PC-3 (cell line): ENCODE measurements at regions not wholly inside any gene's neighbourhood (a gene's known extent, or its start where the extent isn't known, plus 50 kb on each side); places are given as distances from the start of the nearest gene placed in this dataset.

Experiments
- CTCF ChIP-seq: fragments of 300-600 bp; sonication (generic); conservative IDR thresholded peaks from 2 replicates; pipeline ENCODE4 v1.5.1; 2017; ENCODE audit warnings: antibody characterized with exemption, low read depth, mild to moderate bottlenecking, low read length
- EZH2 ChIP-seq: fragments of 300-600 bp; sonication (generic); IDR thresholded peaks from one replicate; pipeline ENCODE4 v1.6.1; 2017; ENCODE audit warnings: antibody characterized with exemption, mild to moderate bottlenecking, low read length; ENCODE audit not compliant: unreplicated experiment

GRCh38 chr9:88930716-88931115 lies 60.6 kb upstream of the S1PR3 start:
- no peak for TF ChIP-seq CTCF
- TF ChIP-seq EZH2, result no peak
